ENCODE measurements at regions not wholly inside any gene's neighbourhood (a gene's known extent, or its start where the extent isn't known, plus 50 kb on each side); places are given as distances from the start of the nearest gene placed in this dataset.
"Not testable (repeated sequence)": the region's sequence is repeated elsewhere in the genome, so short reads cannot be mapped to it uniquely, and the experiment has no call there.

DNA sequence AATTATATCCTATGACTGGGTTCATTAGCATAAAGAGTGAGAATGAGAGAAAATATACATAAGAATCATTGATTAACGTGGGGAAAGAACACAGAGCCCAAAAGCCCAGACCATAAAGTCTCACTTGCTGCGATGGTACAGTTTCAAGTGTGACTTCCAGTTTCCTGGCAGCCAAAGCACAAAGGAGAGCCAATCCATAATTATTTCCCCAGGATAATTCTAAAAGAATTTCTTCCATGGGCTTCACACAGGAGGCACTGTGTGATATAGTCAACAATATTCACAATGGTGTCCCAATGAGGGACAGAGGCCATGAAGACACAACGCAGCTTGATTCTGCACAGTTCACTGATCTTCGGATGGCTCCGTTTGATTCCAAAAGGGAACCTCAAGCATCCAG, 321.6 kb downstream of the PLPP3 start:
- FAIRE-seq, result no peak

DNA sequence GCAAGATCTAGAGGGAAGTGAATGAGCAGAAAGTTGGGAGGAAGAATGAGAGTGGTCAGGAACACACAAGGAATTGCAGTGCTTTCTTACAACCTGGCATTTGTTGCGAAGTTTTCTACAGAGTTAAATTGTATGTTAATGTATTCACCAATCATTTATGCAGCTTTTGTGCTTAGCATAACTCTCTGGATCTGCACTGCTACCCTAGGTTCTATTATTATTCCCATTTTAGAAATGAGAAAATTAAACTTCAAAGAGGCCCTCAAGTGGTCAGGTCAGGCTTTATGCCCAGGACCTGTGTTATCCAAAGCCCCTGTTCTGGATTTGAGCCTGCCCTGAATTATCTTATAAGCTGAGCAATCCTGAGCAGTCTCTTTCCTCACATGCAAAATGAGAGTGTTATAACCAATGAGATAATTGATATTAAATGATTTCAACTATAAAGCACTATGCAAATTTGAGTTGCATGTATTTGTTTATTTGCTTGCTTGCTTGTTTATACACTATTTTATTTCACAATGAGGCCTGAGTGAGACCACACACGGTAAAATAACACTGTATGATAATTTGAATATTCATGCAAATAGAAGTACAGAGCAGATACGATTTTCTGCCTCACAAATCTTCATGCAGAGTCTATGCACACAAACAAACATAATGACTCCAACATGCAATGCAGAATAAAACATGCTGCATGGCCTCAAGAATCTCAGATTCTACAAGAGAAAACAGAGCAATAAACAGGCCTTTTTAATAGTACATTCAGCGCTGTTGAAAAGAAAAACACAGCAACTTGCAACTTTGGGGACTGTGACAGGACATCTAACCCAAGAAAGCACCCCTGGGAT, 323.0 kb downstream of the PLPP3 start:
- no peak for FAIRE-seq

DNA sequence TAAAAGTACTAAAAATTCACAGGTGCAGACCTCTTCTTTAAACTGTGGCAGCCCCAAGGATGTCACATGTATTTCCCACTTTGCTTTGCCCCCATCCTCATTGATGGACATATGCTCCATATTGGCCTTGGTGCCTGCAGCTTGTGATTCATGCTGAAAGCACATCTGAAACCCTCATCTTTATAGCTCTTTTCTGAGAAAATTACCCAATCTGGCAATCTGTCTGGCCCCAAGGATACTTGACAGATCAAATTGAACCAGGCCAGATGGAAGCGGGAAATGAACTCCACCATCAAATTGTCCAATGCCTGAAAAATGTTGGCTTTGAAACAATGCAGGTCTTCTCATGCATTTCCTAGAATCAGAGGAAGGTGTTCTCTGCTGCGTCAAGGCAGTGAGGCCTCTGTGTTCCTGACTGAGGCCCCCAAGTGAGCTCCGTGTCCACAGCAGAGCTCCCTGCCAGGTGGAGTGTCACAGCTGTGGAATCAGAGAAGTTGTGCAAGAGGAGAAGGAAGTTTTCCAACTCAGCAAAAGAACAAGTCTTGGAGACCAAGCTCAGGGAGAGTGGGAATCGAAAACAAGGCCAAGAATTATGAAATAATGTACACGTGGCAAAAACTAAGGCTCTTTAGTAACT, 323.7 kb downstream of the PLPP3 start:
- FAIRE-seq, result no peak

DNA sequence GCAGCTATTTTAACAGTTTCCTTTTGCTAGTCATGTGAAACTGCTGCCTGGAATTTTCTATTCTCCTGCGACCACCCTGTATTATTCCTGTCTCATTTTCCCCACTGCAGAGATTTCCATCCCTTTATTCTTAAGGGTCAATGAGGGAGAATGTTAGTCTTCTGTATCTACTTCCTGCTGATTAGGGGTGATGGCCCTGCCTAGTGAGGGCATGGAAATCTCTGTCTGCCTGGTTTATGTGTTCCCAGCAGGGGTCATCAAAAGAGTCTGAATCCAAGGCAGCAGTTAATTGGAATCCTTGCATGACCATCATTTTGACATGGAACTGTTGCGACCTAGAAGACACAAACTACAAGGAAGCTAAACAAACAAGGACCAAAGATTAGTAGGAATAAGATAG, 325.2 kb downstream of the PLPP3 start:
- no peak for FAIRE-seq

DNA sequence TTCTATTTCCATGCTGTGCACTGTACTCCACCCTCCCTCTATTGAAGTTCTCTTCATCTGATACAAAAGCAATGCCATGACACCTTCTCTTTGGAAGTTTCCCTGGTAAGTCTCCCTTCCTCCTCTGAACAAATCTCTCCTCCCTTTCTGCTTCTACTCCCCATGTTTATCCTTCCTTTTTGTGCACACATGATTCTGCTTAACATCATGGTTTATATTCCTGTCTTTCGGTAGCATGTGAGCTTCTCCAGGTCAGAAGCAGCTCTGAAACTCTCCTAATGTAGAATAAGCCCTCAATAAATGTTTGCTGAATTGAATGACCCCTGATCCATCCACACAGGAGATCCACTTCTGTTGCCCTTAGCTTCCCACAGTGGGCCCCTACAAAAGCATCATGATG, 328.6 kb downstream of the PLPP3 start:
- FAIRE-seq, result no peak

DNA sequence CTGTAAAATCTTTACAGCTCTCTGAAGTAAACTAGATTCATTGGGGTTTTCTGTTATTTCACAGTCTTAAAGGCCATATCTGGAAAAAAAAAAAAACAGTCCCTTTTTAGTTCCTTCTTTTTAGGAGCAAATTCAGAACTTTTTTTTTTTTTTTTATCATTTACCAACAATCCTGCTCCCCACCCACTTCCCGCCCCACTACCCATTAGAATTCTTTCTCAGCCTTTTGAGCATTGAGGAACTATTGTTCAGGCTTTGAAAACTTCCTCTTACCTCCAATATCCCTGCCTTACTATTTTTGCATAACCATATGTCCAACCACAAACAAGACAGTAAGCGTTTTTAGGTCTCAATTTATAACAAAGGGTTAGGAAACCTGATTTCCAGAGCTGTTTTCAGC, 330.1 kb downstream of the PLPP3 start:
- FAIRE-seq, result no peak

DNA sequence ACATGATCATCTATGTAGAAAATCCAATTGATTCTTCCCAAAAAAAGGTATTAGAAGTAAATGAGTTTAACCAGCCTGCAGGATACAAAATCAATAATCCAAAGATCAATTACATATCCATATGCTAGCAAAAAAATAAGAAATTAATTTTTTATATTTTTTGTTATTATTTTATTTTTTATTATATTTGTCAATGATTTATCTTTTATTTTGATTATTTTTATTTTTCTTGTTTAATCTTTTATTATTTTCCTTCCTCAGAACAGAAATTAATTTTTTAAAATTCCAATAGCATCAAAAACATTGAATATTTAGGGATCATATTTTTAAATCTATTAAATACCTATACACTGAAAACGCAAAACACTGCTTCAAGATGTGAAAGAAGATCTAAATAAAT, 331.2 kb downstream of the PLPP3 start:
- FAIRE-seq, result peak; percentile 70

DNA sequence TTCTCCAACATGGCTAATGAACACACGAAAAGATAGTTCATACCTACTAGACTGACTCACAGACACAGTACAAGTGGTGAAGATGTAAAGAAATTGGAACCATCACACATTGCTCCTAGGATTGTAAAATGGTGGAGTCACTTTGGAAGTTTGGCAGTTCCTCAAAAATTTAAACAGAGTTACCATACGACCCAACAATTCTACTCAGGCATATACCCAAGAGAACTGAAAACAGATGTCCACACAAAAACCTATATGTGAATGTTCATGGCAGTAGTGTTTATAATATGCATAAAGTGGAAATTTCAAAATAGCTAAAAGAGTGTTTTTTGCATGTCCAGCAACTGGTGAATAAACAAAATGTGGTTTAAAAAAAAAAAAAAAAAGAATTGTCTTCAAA, 332.6 kb downstream of the PLPP3 start:
- FAIRE-seq, result not testable (repeated sequence)

DNA sequence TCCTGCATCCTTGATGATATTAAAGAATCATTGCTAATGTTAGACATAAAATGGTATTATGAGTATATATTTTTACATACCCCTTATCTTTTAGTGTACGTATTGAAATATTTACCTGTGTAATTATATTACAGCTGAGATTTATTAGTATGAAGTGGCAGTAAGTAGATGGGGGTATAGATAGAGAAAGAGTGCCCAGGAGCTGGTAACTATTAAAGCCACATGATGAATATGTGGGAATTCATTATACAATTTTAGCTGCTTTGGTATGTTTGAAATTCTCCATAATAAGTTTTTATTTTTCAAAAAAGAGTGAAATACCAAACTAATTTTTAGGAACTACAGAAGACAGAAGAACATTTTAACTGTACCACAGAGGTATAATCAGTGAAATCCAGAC, 339.0 kb downstream of the PLPP3 start:
- FAIRE-seq, result no peak

DNA sequence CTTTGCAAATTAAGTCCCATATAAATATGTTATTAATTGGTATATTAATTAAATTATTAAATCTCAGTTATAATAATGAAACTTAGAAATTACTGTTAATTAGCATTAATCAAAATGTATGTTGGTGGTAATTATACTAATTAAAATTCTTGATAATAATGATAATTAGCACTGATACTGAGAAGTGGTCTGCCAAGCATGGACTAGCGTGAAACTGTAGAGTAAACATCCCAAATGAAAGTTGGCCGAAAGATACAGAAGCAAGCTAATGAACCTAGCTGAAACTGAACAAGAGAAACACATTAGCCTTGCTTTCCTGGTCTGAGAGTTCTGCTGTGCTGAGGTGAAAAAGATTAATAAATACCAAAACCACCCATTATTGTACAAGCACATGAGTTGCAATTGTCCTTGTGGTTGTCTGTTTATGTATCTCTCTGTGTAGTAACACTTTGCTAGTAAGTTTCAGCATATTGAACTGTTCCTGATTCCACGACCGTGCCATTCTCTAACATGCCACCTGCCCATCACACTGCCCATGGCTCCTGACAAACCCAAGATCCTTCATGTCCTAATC, 341.8 kb downstream of the PLPP3 start:
- FAIRE-seq, result no peak

DNA sequence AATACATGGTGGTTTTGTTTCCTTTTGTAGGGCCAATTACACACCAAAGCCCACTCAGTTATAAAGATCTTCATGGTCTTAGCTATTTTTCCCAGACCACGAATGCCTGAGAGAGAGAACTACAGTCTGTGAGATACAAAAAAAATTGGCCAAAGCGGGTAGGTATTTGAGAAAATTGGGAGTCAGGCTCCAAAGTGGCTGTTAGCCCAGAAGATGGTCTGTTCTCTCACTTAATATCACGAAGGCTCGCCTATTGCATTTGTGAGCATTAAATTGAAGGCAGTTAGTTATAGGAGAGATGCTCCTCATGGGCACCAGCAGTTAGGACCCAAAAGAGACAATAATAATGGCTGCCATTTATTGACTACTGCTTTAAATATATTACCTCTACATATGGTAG, 342.7 kb downstream of the PLPP3 start:
- no peak for FAIRE-seq

DNA sequence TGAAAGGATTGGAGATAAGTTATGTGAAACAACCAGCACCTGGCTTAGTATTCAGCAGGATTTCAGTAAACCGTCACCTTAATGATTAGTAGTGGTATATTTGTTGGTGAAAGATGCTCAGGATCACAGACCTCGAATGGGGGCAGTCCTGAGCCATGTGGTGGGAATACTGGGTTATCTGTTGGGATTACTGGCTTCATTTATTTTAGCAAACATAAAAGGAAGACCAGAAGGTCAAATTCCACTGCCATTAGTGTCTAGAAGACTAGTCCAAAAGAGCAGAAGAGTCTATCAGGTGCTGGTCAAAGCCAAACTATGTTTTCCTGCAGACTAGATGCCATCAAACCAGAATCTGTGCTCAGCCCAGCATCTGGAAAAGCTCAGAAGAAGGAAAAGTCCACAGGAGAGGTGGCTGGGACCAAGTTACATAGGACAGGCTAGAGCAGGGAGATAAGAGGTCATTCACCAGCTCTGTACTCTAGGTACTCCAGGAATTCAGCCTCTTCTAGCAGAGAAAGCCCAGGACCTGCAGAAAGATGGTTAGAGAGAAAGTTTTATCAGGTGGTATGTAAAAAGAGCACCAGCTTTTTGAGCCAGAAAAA, 343.4 kb downstream of the PLPP3 start:
- no peak for FAIRE-seq

DNA sequence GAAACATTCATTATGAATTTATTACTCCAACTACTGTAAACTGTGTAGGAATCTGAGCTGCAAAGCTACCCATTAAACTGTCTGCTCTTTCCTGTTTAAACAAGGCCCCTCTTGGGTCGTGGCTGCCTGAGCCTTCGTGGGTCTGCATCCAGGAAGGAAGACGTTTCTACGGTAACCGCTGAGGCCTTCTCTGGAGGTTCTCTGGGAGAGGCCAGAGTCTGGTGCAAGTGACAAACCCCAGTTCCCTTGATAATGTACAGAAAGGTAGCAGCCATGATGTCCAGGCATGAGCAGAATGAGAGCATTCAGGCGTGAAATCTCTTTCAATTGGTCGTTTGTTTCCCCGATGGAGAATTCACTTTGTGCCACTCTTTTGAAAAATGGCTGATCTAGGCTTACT, 350.2 kb downstream of the PLPP3 start:
- no peak for FAIRE-seq

DNA sequence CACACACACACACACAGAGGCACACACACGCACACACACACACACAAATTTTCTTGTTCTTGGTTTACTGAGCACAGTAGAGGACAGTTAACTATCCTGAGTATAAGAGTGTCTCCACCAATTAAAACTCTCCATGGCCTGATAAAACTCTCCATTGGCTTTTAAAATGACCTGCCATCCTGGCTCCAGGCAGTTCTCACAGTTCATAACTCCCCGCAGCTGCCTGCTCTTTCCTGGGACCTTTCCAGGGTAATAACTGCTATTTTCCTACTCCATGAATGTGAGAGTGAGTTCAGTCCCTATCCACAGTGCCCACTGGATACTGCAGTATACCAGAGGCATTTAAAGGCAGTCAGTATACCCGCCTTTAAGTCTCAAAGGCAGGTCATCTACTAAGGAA, 351.5 kb downstream of the PLPP3 start:
- FAIRE-seq, result no peak

DNA sequence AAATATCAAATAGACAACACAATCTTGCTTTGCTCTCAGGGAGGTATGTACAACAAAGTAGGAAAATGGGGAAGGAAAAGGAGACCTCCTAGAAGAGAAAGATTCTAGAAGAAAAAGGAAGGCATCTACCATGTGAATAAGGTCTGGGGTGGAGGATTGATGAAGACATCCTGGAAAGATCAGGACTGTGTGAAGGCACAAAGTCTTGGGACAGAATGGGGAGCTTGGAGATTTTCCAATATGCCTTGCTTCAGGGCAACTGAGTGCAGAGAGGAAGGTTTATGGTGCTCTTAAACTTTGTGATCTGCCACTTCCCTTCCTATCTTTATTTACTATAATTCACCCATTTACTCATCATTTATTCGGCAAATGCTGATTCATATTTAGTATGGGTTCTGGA, 352.0 kb downstream of the PLPP3 start:
- FAIRE-seq, result no peak

DNA sequence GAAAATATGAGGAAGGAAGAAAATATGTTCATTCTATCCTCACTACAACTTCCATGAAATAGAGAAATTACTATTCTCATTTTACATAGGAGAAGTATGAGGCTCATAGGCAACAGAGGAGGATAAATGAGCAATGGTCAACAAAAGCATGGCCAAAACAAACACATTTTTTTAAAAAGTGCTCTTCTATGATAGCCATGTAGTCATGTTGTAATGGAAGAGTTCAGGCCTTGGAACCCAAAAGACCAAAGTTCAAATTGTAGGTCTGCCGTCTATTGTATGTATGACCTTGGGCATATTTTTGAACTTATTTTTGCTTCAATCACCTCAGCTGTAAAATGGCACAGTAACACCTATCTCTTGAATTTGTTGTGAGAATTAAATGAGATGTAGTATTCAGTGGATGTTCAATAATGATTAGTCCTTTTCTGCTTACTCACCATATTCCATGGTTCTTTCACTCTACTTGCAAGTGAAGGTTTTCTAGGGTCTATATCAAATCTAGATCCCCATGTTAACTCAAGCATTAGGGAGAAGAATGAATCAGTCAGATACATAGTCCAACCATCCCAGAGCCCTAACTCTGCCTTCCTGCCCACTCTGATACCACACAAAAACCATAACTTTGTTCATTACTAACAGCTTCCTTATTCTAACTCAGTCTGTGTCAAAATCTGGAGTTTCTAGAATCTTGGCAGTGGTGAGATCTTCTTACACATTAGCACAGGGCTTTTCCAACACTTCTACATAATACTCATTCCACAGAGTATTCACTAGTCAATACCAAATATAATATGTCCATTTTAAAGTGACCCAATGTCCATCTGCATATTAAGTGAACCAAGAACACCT, 353.2 kb downstream of the PLPP3 start:
- FAIRE-seq, result no peak

DNA sequence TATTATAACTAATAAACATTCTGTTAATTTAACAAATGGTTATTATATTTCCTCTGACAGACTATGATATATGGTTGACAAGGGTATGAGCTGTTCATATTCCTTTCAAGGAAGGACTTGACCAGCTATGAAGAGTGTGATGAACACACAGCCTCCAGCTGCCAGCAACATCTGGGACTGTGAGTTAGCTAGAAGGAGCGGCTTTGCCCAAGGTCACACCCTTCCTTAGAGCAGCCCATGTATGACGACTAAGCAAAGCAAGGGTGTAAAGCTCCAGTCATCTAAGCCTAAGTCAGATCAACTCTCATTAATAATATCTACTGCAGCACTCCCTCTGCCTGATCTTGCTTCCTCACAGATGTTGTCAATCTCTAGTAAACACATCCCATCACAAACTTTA, 355.4 kb downstream of the PLPP3 start:
- FAIRE-seq, result no peak

DNA sequence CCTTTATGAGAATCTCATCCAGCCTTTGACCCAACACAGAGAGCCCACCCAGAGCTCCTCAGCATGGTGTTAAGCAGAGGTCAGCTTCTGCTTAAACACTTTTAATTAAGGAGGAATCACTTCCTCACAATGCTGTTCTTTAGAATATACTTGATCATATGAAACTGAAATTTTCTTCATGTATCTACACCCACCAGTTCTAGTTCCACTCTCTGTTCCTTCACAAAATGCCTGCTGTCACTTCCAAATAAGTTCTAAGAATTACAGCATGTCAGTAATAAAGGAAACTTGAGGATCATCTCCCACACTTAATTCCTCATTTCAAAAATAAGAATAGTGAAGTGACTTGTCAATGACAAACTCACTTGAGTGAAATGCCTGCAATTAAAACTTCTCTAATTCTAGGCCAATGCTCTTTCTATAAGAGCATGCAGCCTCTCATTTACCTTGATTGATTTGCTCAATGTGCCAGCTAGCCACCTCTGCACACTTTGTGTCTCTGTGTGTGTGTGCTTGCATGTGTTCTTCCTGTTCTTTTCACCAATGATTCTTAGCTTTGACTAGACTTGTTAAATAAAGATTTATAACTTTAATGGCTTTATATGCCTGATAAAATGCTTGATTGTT, 356.3 kb downstream of the PLPP3 start:
- FAIRE-seq, result no peak

DNA sequence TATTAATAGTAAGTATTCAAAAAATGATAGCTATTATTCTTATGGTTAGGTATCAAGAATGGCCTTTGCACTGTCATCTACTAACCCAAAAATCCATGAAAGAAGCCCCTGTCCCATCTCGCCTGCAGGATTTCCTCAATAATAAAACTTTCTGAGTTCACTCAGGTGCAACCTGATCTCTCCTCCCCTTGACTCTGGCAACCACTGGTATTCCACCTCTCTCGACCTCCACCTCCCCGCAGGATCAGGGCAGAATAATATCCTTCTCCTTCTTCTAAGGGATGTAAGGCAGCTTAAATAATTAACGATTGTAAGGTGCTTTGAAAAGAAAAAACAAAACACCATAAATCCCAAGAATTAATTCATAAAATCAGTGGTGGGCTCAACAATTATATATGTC, 359.3 kb downstream of the PLPP3 start:
- no peak for FAIRE-seq

DNA sequence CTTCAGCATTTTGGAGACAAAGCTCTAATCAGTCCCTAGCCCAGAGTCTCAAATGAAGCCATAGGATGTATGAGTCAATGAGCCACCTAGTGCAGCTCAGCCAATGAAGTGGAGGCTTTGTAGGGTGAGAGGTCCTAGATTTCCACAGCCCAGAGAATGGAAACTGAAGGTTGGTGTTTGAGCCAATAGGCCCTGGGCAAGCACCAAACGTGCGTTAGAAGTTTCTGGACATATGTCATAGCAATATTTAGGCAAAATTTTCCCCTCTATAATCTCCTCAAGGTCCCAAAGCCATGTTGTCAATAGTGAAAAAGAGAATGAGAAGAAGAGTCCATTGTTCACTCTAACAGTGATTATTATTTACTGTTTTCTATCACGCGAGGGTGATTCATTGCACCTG, 361.3 kb downstream of the PLPP3 start:
- FAIRE-seq, result no peak

DNA sequence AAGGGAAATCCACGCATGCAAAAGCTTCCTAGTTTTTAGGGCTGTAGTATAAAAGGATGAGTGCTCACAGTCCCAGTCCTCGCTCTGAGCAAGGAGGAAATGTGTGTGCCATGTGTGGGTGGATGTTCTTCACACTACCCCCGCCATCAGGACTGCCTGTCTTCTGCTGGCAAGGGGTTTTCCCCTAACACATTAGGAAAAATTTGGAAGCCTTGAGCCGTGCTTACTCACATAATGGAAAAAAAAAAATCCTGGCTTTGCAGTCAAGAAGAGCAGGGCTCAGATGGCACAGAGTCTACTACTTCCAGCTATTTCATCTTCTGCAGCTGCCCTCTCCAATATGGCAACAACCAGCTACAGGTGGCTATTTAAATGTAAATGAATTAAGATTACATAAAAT, 363.1 kb downstream of the PLPP3 start:
- no peak for FAIRE-seq

DNA sequence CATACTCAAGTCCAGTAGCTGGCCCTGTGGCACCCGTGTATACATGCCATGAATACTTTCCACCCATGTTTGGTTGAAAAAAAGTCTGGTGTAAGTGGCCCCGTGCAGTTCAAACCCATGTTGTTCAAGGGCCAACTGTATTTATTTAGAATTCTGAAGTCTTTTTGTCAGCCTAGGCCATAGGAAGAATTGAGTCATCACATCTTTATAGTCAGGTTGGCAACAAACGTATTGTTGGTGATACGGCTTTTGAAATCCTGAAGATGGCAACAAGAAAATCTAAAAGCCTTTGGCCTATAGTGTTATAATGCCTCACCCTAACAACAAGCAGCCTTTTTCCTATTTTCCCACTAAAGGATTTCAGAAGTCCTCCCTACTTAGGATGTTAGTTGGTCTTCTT, 363.6 kb downstream of the PLPP3 start:
- no peak for FAIRE-seq

DNA sequence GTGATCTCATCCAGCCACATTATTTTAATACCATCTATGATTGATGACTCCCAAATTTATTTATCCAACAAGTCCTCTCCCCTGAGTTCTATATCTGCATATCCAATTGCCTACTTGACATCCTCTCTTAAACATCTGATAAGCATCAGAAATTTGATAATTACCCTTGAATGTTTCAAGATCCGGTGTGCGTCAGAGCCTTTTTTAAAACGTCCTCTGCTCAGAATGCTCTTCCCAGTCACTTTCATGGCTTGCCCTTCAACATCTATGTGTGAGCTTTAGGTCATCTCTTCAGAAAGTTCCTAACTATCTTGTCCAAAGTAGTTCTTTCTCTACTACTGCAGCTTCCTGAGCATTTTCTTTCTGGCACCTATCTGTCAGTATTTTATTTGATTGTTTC, 364.3 kb downstream of the PLPP3 start:
- no peak for FAIRE-seq
